ENCODE measurements at regions not wholly inside any gene's neighbourhood (a gene's known extent, or its start where the extent isn't known, plus 50 kb on each side); places are given as distances from the start of the nearest gene placed in this dataset.

DNA sequence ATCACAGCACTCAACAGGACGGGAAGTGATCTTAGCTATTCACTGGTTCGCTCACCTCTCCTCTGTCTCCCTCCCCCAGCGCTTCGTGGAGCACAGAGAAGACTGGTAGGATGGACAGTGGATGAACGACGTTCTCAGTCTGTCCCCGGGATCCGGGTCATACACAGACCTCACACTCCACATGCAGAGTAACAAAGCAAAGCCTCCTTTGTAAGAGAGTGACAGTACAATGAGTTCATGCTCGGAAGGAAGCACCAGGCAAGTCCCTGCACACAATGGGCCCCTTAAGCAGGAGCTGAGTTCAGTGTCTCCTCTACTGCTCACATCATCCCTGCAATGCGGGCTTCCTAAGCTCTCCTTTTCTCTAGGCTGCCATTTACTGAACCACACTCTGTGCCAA, 356.9 kb downstream of the C16orf95 start:
- TF ChIP-seq, protein P1, sequence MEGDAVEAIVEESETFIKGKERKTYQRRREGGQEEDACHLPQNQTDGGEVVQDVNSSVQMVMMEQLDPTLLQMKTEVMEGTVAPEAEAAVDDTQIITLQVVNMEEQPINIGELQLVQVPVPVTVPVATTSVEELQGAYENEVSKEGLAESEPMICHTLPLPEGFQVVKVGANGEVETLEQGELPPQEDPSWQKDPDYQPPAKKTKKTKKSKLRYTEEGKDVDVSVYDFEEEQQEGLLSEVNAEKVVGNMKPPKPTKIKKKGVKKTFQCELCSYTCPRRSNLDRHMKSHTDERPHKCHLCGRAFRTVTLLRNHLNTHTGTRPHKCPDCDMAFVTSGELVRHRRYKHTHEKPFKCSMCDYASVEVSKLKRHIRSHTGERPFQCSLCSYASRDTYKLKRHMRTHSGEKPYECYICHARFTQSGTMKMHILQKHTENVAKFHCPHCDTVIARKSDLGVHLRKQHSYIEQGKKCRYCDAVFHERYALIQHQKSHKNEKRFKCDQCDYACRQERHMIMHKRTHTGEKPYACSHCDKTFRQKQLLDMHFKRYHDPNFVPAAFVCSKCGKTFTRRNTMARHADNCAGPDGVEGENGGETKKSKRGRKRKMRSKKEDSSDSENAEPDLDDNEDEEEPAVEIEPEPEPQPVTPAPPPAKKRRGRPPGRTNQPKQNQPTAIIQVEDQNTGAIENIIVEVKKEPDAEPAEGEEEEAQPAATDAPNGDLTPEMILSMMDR (conservative IDR thresholded peaks at IDR 0.05) = no peak
- Mint-ChIP-seq H3K9me3 (no peaks in the 10 kb centered on the region), H3K27ac (no peak overlapping the region), H3K27me3 (ENCODE audit: insufficient read depth) (no peaks in the 10 kb centered on the region), H3K4me3 (no peak overlapping the region), H3K36me3 (ENCODE audit: low read depth) (no peaks in the 10 kb centered on the region), H3K4me1 (no peaks in the 10 kb centered on the region)
- H3K27ac ChIP-seq (ENCODE audit: low read depth, low read length) = no peak overlapping the region
- H3K9me3 ChIP-seq (ENCODE audit: control insufficient read depth, low read length) = no peaks in the 10 kb centered on the region
- no peak overlapping the region for H3K4me3 ChIP-seq (ENCODE audit: low read length)
- no peak for DNase-seq
- no peak overlapping the region for H3K9ac ChIP-seq (ENCODE audit: extremely low read depth, low read length, poor library complexity, severe bottlenecking)
- WGBS, 2 experiments (ENCODE audit: insufficient coverage in 1 of 2, insufficient read length in 1 of 2) = 77 to 86% methylated on average over 2 to 10 of the region's 10 CpGs
- H3K27me3 ChIP-seq (ENCODE audit: control insufficient read depth, insufficient read depth, low read length, poor library complexity, severe bottlenecking) = no peaks in the 10 kb centered on the region
- no peaks in the 10 kb centered on the region for H3K36me3 ChIP-seq (ENCODE audit: control insufficient read depth, insufficient read depth, low read length)
- no peaks in the 10 kb centered on the region for H3K4me1 ChIP-seq (ENCODE audit: control insufficient read depth, insufficient read depth, low read length)

DNA sequence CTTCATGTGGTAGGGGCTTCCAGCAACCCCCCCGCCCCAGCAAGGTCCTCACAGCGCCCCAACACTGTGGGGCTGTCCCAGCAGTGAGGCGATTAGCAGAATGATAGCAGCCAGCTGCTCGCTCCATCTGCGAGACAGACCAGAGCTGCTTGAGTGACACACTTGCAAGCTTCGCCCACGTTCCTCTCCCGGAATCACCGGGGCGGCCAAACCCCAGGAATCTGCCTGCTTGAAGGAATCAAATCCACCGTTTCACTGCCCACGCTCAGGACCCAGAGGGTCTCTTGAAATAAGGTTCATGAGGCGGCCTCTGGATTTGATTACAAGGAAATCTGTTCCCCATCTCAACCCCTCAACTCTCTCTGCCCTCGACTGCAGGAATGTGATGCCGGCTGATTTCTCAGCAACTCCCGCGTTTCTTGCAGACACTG, 356.0 kb downstream of the C16orf95 start:
- Mint-ChIP-seq H3K36me3 (ENCODE audit: low read depth) (no peaks in the 10 kb centered on the region), H3K4me3 (no peak overlapping the region), H3K27me3 (ENCODE audit: insufficient read depth) (no peaks in the 10 kb centered on the region), H3K9me3 (no peaks in the 10 kb centered on the region), H3K4me1 (no peaks in the 10 kb centered on the region), H3K27ac (no peak overlapping the region)
- H3K4me1 ChIP-seq (ENCODE audit: control insufficient read depth, insufficient read depth, low read length) = no peaks in the 10 kb centered on the region
- no peak overlapping the region for H3K27ac ChIP-seq (ENCODE audit: low read depth, low read length)
- H3K9ac ChIP-seq (ENCODE audit: extremely low read depth, low read length, poor library complexity, severe bottlenecking) = no peak overlapping the region
- 89 to 90% methylated on average over 17 of the region's 17 CpGs for whole genome bisulfite sequencing, 2 experiments (ENCODE audit: insufficient coverage in 1 of 2, insufficient read length in 1 of 2)
- no peaks in the 10 kb centered on the region for H3K9me3 ChIP-seq (ENCODE audit: control insufficient read depth, low read length)
- no peak for DNase-seq
- H3K27me3 ChIP-seq (ENCODE audit: control insufficient read depth, insufficient read depth, low read length, poor library complexity, severe bottlenecking) = no peaks in the 10 kb centered on the region
- no peak overlapping the region for H3K4me3 ChIP-seq (ENCODE audit: low read length)
- no peaks in the 10 kb centered on the region for H3K36me3 ChIP-seq (ENCODE audit: control insufficient read depth, insufficient read depth, low read length)
- TF ChIP-seq, protein P1 (conservative IDR thresholded peaks at IDR 0.05) = no peak

DNA sequence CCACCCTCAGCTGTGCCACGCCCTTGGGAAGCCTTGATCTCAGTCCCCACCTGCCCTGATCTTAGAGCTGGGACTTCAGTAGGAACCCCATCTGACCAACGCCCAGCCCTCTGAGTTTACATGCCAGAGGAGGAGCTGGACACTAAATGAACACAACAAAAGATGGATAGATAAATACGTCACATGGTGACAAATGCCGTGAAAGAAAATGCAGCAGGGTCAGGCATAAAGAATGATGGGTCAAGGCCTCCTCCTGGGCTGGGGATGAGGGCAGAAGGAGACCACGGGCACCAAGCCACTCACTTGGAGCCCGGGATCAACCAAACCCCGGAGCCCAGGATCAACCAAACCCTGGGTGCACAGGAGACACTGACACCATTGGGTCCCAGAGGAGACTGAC, 354.9 kb downstream of the C16orf95 start:
- no peak for DNase-seq
- H3K36me3 ChIP-seq (ENCODE audit: control insufficient read depth, insufficient read depth, low read length) = no peaks in the 10 kb centered on the region
- no peak overlapping the region for H3K9ac ChIP-seq (ENCODE audit: extremely low read depth, low read length, poor library complexity, severe bottlenecking)
- no peaks in the 10 kb centered on the region for H3K9me3 ChIP-seq (ENCODE audit: control insufficient read depth, low read length)
- no peaks in the 10 kb centered on the region for H3K36me3 Mint-ChIP-seq (ENCODE audit: low read depth)
- WGBS, 2 experiments (ENCODE audit: insufficient coverage in 1 of 2, insufficient read length in 1 of 2) = 87 to 92% methylated on average over 6 to 7 of the region's 7 CpGs
- no peak overlapping the region for H3K4me3 ChIP-seq (ENCODE audit: low read length)
- no peaks in the 10 kb centered on the region for H3K27me3 ChIP-seq (ENCODE audit: control insufficient read depth, insufficient read depth, low read length, poor library complexity, severe bottlenecking)
- no peaks in the 10 kb centered on the region for H3K4me1 Mint-ChIP-seq
- no peak overlapping the region for H3K27ac ChIP-seq (ENCODE audit: low read depth, low read length)
- H3K9me3 Mint-ChIP-seq = no peaks in the 10 kb centered on the region
- no peak overlapping the region for H3K27ac Mint-ChIP-seq
- H3K4me1 ChIP-seq (ENCODE audit: control insufficient read depth, insufficient read depth, low read length) = no peaks in the 10 kb centered on the region
- H3K27me3 Mint-ChIP-seq (ENCODE audit: insufficient read depth) = peaks cover 2% of the 10 kb centered on the region
- H3K4me3 Mint-ChIP-seq = no peak overlapping the region
- TF ChIP-seq, protein P1 (conservative IDR thresholded peaks at IDR 0.05) = no peak

All from endodermal cell (in vitro differentiated cells).